ENCODE measurements at regions not wholly inside any gene's neighbourhood (a gene's known extent, or its start where the extent isn't known, plus 50 kb on each side); places are given as distances from the start of the nearest gene placed in this dataset.

GRCh38 chr10:113379091-113379490 lies 173.8 kb upstream of the HABP2 start:
- DNase-seq, result no peak

GRCh38 chr10:113381416-113381815 lies 171.4 kb upstream of the HABP2 start:
- no peak for DNase-seq

GRCh38 chr10:113381981-113382509 lies 170.8 kb upstream of the HABP2 start:
- DNase-seq, result no peak

- no peak for DNase-seq
Observed at GRCh38 chr10:113382691-113383090, 170.2 kb upstream of the HABP2 start.

GRCh38 chr10:113384181-113384580 lies 168.7 kb upstream of the HABP2 start:
- no peak for DNase-seq

- DNase-seq, result peak; percentile 13
Observed at GRCh38 chr10:113385021-113385999, 167.5 kb upstream of the HABP2 start.

GRCh38 chr10:113386005-113386404 lies 166.8 kb upstream of the HABP2 start:
- no peak for DNase-seq

- no peak for DNase-seq
Observed at GRCh38 chr10:113389969-113390368, 162.9 kb upstream of the HABP2 start.

GRCh38 chr10:113390896-113391295 lies 162.0 kb upstream of the HABP2 start:
- no peak for DNase-seq

- no peak for DNase-seq
Observed at GRCh38 chr10:113397047-113397446, 155.8 kb upstream of the HABP2 start.

GRCh38 chr10:113399065-113399464 lies 153.8 kb upstream of the HABP2 start:
- DNase-seq, result no peak

- no peak for DNase-seq
Observed at GRCh38 chr10:113402602-113403001, 150.3 kb upstream of the HABP2 start.

GRCh38 chr10:113407218-113407617 lies 145.6 kb upstream of the HABP2 start:
- no peak for DNase-seq

GRCh38 chr10:113409175-113409574 lies 143.7 kb upstream of the HABP2 start:
- no peak for DNase-seq

- DNase-seq, result no peak
Observed at GRCh38 chr10:113410618-113411017, 142.2 kb upstream of the HABP2 start.

GRCh38 chr10:113411456-113411855 lies 141.4 kb upstream of the HABP2 start:
- no peak for DNase-seq

- DNase-seq, result no peak
Observed at GRCh38 chr10:113412161-113412560, 140.7 kb upstream of the HABP2 start.

GRCh38 chr10:113414543-113414942 lies 138.3 kb upstream of the HABP2 start:
- DNase-seq, result no peak

- no peak for DNase-seq
Observed at GRCh38 chr10:113415246-113415645, 137.6 kb upstream of the HABP2 start.

GRCh38 chr10:113420057-113420732 lies 132.7 kb upstream of the HABP2 start:
- no peak for DNase-seq

GRCh38 chr10:113420733-113421675 lies 131.8 kb upstream of the HABP2 start:
- DNase-seq, result no peak

- no peak for DNase-seq
Observed at GRCh38 chr10:113422371-113422770, 130.5 kb upstream of the HABP2 start.

All from NCI-H2171 (cell line).